GM21423 (cell line): ENCODE measurements at regions not wholly inside any gene's neighbourhood (a gene's known extent, or its start where the extent isn't known, plus 50 kb on each side); places are given as distances from the start of the nearest gene placed in this dataset.

ENCODE experiments used
- ATAC-seq: cut with Tn5 transposase; IDR thresholded peaks from one replicate; pipeline ENCODE4 v1.9.1; 2021; ENCODE audit warnings: mild to moderate bottlenecking, moderate library complexity; ENCODE audit not compliant: unreplicated experiment

DNA sequence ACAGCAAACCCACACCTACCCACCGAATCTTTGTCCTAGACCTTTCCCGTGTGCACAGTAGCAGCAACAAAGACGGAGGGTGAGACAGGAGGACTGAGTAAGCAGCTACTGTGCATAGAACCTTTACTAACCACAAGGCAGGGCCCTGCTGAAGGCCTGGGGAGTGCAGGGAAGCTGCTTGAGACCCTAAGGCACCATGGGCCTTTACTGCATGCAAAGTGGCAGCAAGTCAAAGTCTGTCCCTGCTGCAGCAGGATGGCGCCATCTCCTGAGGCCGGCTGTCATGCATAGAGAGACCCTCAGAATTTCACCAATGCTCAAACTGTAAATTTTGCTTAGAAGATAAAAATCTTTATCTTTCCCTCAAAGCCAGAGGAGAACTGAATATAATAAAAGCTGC, 610.5 kb downstream of the ACTR3B start:
- no peak for ATAC-seq

DNA sequence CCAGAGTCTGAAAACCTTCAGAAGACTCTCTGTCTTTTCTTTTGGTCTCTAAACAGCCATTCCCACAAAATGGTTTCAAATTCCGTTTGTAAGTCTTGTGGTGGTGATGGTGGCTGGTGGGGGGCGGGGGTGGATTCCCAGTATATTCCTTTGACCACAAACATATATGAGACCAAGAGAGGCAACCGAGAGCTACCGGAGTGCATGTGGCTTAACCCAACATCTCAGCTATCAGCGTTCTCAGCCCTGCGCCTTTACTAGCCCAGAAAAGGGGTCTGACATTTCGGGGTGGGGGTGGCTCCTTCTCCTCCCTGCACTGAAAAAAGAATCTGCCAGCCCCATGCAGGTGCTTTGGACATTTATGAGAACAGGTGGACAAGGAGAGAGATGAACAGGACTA, 621.1 kb downstream of the ACTR3B start:
- ATAC-seq = no peak

DNA sequence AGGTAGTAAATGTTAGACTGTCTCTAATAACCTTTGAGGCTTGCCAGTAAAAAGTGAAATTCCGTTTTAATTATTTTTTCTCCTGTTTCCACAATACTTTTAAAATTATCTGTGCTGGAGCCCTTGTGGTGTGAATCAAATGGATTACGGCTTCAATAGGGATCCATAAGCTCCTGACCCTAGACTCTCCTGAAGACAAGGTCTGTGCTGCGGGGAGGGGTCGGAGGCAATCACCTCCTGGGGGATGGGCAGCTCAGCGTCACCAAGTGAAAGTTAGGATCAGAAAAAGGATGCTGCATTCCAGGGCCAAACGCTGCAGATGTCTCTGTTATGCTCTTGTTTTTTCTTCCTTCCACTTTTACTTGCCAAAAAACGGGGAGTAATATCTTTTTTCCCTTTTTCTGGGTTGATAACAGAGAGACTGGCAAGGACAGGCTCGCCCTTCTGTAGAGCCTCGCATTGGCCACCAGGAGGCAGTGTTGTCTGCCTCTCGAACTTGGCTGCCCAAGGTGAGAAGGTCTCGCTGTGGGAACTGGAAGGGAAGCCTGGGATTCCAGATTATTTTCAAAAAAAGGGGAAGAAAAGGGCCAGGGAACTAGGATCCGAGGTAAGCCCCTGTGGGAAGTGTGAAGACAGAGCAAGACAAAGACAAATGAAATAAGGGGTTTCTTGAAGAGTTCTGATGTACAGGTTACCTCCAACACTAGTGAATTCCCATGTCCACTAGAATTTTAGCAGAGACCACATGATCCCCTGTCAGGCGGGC, 621.9 kb downstream of the ACTR3B start:
- ATAC-seq = no peak

DNA sequence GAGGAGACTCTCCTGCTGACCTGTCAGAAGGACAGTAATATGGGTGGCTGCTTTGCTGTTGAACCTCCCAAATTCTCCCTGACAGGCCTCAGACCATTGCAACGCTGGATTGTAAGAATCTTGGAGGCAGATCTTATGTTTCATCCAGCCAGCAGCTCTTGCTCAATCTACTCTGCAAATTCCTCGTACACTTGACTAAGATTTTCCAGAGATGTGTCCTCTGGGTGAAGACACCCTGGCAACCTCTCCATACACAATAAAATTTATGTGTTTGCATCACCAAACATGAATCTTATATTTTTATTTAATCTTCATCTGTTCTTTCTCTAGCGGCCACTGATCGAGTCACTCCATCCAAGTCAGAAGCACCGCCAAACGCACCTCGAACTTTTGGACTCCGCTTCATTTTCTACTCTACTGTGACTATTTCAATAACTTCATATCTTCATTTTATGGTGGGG, 623.1 kb downstream of the ACTR3B start:
- no peak for ATAC-seq

DNA sequence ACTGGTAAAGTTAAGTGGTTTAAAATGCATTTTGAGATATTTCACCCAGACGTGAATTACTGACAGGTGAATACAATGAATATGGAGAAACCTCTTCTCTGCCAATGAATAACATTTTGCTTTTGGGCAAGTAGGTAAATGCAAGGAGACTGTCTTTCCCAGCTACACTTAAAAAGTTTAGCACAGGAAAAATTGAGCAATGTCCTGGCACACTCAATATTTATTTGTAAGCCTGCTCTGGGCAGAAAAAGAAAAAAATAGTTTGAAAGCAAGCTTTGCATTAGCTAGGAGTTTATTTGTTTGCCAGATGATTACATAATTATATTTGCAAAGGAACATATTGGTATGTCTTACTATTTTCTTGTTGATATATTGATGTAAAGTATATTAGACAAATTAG, 624.2 kb downstream of the ACTR3B start:
- no peak for ATAC-seq

DNA sequence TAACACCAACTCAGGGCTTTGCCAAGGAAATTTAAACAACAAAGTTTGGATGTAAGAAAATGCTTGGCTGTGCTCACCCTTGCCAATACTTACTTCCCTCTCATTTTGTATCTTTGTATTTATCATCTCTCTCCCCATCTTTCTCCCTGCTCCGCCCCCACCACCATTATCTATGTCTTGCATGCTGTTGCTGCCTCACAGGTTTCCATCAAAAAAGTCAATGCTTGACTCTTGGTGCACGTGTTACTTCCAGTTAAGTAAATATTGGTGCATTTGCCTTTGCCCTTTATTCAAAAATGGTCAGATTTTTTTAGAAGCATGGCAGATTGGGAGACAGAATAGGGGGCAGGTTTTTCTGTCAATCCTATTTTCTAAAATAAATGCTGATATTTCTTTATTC, 626.0 kb downstream of the ACTR3B start:
- no peak for ATAC-seq

DNA sequence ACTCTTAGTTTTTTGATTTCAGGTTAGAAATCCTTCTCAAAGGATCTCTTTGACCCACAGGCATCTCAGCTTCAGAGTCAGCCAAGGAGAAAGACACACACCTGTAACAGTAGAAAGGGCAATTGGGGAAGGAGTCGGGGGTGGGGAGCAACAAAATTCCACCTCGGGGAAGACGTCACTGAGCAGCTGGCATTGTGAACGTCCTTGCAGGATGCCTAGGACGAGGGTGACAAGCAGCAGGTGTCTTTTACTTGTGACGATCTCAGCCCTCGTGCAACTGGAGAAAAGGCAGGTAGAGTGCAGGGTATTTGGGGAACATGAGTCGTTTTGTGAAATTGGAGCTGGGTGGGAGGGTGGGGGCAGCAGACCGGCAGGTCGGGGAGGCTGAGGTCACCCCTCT, 627.0 kb downstream of the ACTR3B start:
- ATAC-seq = no peak

DNA sequence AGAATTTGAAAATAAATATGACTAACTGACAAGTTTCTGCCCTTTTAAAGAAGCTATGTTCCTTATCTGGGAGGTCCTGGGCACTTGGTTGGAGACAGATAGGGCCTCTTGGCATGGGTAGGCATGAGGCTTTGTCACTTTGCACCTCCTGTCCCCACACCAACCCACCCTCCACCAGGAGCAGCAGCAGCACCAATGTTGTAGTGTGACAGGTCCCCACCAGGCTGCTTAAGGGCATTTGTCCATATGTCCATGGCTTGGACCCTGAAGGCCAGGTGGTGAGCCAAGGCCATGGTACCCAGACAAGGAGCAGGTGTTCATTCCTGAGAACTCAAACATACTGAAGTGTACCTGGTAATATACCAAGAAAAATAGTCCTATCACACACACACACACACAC, 629.1 kb downstream of the ACTR3B start:
- ATAC-seq = no peak

DNA sequence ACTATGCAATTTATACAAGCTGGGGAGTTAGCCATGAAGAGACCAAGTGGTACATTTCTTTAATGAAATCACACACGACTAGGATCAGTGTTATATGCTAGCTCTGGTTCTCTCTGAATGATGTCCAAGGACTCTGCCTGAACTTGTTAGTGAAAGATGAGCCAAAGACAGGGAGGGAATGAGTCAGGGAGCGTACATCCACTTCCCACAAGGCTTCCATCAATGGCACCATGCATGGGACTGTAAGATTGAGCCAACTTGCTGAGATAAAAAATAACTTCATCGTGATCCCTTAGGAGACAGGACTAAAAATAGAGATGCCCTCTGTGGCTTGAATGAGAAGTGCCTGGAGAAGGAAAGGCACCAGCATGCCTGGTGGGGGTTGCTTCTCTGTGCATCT, 629.7 kb downstream of the ACTR3B start:
- no peak for ATAC-seq

DNA sequence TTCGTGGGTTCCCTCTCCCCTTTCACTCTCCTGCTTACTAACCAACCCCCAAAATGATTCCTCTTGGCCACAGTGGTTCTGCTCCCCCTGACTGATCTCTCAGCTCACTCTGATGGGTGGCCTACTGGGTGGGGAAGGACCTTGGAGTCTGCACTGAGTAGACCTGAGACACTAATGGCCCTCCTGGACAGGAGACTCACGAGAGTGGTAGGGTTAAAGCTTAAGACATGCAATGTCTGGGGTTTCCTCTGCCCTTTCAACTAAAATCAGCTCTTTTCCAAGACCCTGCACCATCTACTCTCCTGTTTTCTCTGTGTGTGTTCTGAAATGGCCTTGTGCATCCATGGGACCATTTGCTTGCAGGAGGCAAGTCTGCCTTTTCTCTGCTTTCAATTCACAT, 631.4 kb downstream of the ACTR3B start:
- ATAC-seq = no peak

DNA sequence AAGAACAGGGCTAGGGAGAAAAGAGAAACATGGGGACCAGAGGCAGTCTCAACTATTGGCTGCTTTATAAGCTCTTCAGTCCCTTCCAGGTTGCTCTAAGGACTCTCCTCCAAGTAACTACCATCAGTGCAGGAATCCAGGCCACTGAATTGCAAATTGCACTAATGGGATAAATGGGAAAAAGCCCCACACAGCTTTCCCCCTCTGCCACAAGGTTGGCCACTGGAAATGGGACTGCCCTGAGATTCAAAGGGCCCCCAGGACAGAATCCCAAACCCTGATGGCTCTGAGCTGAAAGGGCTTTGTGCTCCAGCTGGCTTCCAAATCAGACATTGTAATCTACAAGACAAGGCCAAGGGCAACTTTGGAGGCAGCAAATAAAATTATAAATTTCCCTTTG, 633.2 kb downstream of the ACTR3B start:
- no peak for ATAC-seq

DNA sequence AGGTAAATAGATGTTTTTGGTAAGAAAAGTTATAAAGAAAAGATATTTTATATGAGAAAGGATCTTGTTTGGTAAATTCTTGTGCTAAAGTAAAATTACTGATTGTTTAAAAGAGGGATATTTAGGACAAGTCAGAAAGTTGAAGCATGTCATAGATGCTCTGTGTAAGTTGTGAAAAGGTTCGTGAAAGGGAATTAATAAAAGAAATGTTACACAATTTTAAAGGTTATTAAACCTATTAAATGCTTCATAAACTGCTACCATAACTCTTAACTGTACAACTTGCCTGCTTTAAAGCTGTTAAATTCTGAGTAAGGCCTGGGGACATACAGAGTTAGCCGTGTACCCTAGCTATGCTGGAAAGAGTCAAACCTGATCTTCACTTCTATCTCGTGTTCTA, 634.1 kb downstream of the ACTR3B start:
- ATAC-seq = no peak

DNA sequence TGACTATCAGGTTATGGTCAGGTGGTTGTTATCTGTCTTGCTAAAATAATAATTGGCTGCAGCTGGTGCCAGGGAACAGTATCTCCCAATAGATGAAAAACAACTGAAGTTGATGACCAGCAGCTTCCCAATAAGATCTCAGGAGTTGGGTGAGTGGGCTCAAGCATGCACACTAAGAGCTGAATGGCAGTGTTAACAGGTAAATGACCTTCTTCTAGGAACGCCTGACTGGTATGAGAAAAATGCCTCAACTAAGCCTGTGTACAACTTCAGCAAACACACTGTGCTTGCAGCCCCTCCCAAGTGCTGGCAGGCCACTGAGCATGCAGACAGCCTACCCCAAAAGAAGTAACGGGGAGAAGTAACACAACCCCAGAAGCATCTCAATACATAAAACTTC, 636.9 kb downstream of the ACTR3B start:
- ATAC-seq = no peak

DNA sequence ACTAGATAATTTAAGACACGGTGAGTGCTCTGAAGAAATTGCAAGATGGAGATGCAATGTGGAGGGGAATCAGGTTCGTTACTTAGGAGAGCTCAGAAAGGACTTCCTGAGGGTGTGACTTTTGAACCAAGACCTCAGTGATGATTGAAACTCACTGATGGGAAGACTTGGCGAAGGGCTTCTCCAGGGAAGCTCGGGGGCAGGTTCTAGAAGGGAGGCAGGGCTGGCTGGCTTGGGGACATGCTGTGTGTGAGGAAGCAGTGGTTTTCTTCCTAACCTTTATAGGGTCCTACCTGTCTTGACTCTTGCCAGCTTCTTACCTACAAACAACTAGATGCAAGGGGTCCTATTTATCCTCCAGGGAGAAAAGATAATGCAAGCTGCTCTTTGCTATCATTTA, 637.9 kb downstream of the ACTR3B start:
- ATAC-seq = no peak

DNA sequence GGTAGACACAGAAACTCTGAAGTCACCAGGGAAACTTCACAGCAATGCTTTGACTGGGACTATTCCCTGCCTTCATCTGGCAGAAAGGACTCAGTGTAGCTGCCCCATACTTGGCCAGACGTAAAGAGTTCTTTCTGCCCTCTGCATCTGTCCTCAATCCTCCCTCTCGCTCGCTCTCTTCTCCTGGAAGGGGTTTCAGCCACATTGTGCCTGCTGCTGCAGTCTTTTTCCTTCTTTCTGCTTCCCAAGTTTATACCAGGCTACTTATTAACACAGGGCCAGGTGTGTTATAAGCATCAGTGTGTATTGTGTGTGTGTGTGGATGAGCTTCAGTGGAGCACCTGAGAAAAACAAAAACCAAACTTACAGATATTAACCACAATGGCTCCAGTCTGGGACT, 638.4 kb downstream of the ACTR3B start:
- no peak for ATAC-seq

DNA sequence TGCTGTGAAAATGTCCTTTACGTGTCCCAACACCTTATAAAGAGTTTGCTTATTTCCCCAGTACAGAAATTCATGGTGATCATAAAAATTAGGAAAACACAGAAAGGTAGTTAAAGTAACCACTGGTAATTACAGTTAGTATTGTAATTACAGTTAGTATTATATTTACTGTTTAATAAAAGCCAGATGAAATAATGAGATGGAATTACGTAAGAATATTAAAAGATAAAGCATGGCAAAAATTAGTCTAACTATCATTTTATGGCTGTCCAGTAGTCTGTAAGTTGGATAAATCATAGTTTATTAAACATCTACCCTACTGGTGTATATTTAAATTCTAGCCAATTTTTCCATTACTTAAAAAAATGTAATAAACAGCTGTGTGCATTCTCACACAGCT, 638.8 kb downstream of the ACTR3B start:
- ATAC-seq = no peak

DNA sequence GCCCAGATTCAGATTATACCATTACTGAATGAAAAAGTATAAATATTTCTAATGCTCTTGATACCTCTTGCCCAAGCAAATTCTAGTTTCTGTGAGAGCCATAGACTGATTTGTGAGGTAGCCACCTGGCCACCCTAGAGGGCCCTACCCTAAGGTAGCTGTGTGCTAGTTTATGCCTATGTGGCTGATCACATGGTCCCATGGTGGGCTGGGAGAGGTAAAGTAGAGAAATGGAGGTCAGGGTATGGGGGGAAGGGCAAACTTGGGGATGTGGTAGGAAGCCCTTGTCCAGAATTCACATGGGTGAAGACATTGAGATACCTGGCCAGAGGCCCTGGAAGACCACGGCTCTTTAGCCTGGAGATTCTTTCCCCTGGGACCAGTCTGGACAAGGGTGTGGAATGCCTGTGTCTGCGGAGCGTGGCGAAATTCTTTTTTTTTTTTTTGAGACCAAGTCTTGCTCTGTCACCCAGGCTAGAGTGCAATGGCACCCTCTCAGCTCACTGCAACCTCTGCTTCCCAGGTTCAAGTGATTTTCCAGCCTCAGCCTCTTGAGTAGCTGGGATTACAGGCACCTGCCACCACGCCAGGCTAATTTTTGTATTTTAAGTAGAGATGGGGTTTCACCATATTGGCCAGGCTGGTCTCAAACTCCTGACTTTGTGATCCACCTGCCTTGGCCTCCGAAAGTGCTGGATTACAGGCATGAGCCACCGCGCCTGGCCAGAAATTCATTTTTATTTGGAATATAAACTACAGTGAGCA, 639.4 kb downstream of the ACTR3B start:
- no peak for ATAC-seq

DNA sequence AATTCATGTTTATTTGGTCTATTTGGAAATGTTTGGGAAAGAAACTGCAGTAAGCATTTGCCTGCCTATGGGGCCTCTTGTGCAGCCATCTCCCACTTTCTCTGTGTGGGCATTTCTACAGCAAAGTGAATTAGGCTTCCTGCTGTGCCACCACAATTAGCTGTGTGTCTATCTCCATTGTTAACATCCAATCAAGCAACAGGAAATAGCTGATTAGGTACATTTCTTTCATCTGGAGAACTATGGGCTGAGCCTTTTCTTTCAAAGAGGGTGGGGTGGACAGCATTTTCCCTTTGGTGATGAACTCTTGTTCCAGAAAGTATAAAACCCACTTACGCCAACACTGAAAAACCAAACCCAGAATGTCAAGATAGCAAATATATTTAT, 640.0 kb downstream of the ACTR3B start:
- no peak for ATAC-seq

DNA sequence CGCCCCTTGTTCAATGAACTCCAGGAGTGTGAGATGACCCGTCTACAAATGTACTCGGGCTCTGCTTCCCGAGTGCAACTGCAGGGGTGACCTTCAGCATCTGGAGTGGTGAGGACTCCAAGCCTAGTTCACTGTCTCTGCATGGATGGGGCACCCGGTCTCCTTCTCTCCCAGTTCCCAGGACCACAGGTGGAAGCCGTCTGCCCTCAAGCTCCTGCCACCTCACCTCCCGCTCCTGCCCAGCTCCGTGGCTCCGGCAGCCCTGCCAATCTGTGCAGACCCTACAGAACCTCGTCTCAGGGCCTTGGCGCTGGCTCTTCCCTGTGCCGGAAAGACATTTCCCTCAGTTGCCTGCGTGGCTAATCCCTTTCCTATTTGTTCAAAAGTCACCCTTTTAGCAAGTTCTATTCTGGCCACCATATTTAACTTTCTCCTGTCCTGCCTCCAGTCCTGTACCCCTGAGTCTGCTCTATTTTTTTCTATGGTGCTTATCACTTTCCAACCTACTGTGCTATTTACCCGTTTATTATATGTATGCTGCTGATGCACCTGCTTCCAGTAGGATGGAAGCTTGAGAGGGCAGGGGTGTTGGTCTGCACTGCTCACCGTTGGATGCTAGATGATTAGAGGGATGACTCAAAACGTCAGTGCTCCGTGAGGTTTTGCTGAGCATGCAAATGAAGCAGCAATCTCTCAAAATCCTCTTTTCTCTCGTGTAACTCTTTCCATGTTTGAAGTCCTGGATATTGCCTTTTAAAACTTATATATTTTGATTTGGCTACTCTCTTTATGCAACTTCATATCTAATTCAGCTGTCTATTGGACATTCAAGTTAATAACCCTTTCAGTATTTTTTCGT, 641.4 kb downstream of the ACTR3B start:
- ATAC-seq = no peak

DNA sequence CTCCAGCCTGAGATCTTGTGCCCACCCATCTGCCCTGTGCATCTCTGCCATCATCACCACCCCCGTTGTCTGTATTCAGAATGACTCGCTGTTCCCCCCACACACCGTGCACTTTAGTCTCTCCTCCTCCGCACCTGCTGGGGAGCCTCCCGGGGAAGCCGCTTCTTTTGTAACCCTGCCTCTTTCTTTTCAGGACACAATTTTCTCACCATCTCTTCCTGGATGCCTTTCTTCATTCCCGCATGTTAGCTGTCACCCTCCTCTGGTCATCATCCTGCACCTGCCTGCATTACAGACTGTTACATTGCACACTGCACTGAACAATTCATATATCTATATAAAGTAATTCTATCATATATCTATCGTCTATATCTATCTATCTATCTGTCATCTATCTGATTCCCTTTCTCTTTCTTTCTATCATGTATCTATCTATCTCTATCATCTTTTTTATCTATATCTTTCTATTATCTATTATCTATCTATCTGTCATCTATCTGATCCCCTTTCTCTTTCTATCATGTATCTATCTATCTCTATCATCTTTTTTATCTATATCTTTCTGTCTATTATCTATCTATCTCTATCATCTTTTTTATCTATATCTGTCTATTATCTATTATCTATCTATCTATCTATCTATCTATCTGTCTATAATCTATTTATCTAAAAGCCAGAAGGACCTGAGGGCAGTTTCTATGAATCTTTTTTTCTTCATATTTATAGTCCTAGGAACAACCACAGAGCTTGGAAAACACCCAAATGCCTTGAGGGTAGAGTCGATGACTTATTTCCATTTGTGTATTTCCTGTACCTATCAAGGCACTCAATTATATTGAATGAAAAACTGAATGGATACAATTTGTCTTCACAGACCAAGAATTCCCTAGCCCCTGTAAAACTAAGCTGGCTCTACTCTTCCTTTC, 642.5 kb downstream of the ACTR3B start:
- ATAC-seq = no peak
